SIG-M5 treated with dmso at 0.1 percent for 504 hours (cell line): ENCODE measurements at regions not wholly inside any gene's neighbourhood (a gene's known extent, or its start where the extent isn't known, plus 50 kb on each side); places are given as distances from the start of the nearest gene placed in this dataset.

ENCODE experiments used
- DNase-seq: peaks from one replicate; lab custom pipeline; 2025; ENCODE audit not compliant: unreplicated experiment; lab: John Stamatoyannopoulos, UW

GRCh38 chr14:75333606-75334548, 55.2 kb downstream of the FOS start:
- DNase-seq: peak; percentile 86

GRCh38 chr14:75334549-75335051, 56.0 kb downstream of the FOS start:
- no peak for DNase-seq

- DNase-seq: no peak
Observed at GRCh38 chr14:75335571-75335970, 56.9 kb downstream of the FOS start.

GRCh38 chr14:75338398-75338797, 59.8 kb downstream of the FOS start:
- no peak for DNase-seq

GRCh38 chr14:75339059-75339458, 60.4 kb downstream of the FOS start:
- peak; percentile 21 for DNase-seq

DNA sequence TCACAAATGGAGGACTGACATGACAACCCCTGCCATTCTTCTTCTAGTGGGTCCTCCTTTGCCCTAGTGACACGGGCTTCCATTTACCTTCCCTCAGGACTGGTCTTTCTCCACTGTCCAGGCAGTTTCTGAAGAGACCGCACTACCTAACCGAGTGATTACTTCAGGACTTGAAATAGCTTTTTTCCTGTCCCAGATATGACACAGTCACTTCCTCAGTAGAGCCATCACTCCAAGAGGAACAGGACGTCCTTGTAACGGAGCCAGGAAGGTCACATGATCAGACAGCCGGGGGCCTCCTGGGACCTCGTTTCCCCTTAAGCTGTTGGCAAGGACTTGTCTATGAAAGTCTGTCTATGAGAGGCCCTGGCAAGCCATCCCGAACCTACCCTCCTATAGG, 62.3 kb downstream of the FOS start:
- peak; percentile 79 for DNase-seq

DNA sequence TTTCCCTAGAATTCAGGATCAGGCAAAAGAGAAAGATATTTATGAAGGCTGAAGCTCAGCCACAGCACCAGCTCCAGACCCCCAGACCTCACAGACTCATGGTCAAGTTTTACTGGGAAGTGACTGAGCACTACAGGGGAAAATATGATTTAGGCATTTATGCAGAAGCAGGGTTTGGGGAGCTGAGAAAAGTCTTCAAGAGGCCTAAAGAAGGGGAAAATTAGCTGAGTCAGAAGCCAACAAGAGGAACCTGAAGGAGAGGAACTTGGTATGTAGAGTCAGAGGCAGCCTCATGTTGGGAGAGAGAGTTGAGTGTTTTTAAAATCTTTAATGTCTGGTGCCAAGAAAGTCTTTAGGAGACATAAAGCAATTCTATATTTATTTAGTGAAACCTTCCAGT, 63.0 kb downstream of the FOS start:
- DNase-seq: peak; percentile 84

DNA sequence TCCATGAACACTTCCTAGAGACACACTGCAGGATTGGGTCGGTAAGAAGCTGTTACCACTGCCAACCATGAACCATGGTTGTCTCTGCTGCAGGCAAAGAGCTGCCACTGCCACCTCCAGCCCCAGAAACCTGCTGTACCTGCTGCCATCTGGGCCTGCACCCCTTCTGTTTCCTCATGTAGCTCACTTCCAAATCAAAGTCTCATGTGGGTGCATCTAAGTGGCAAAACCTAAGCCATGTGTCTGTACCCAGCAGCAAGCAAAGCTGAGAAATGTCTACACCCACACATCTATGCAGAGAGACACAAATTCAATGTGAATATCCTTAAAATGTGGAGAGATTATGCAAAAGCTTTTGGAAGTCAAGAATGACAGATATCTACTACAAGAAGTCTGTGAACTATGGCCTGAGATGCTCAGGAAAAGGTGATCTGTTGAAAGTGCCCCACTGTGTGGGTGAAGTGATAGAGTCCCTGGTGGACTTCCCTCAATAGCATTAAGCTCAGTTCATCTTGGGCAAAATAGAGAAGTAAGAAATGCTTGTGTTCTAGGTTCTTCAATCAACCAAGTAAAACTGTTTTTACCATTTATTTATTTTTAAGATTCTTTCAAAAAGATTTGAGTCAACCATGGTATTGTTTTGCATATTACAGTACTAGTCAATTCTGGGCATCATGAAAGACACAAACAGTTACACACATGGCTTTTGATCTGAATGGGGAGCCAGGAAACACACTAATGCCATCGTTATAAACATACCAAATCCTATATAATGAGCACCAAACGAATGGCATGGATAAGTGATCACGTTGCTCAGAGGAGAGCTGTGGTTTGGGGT, 64.4 kb downstream of the FOS start:
- DNase-seq: no peak

DNA sequence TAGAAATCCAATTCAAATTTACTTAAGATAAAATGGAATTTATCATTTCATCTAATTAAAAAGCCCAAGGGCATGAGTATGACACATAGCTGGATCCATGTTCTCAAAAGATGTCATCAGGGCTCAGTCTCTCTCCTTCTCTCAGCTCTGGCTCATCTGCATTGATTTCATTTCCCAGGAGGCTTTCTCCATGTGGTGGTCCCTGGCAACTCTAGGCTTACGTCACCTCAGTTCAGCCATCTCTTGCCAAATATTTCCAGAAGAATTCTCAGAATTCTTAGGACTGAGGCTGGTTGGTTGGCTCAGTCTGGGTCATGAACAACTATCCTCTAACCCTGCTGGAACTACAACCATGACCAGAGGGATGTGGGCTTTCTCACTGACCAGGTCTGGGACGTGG, 65.3 kb downstream of the FOS start:
- DNase-seq: no peak

DNA sequence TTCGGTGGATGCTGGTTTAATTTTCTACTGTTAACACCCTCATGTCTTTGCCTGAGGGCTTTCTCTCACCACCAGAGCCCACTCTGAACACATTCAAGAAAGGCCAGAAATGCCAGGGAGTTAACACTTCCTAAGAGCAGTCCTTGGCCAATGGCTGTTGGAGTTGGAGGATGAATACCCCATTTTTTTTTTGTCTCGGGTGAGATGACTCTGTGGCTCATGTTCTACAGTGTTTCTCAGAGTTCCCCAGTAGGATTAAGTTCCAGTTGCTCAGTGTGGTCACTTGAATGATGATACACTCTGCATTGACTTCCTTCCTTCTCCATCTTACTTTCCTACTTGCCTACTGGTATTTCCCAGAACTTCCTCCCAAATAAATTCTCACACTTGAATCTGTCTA, 65.8 kb downstream of the FOS start:
- no peak for DNase-seq

- no peak for DNase-seq
Observed at GRCh38 chr14:75350505-75351060, 72.0 kb downstream of the FOS start.

DNA sequence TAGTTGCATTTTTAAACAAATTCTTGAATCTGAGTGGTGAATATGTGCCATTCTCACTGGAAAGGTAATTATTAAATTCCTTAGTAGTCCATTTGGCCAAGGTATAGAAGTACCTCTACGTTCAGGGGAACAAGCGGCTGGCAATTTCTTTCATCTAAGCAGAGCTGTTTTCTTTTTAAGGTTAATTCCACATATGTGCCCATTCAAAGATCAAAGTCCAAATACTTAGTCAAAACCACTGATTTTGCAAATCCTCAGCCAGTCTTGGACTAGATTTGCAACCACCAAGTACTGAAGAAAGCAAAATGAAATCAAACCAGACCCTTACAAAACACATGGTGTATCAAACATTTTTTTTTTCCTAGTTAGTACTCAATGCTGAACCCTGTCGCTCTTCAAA, 68.7 kb upstream of the JDP2 start:
- DNase-seq: no peak

DNA sequence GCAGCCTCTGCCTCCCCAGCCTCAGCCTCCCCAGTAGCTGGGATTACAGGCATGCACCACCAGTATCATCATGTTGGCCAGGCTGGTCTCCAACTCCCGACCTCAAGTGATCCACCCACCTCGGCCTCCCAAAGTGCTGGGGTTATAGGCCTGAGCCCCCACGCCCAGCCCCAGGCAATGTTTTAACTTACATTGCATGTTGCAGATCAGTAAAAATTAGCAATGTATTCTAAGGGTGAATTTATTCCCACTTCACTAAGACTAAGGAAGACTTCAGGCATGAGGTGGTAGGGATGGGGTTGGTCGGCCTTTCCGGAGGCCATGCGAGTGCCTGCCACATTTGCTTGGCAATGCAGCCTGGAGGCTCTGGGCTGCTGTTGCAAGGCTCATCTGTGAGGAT, 66.8 kb upstream of the JDP2 start:
- no peak for DNase-seq

DNA sequence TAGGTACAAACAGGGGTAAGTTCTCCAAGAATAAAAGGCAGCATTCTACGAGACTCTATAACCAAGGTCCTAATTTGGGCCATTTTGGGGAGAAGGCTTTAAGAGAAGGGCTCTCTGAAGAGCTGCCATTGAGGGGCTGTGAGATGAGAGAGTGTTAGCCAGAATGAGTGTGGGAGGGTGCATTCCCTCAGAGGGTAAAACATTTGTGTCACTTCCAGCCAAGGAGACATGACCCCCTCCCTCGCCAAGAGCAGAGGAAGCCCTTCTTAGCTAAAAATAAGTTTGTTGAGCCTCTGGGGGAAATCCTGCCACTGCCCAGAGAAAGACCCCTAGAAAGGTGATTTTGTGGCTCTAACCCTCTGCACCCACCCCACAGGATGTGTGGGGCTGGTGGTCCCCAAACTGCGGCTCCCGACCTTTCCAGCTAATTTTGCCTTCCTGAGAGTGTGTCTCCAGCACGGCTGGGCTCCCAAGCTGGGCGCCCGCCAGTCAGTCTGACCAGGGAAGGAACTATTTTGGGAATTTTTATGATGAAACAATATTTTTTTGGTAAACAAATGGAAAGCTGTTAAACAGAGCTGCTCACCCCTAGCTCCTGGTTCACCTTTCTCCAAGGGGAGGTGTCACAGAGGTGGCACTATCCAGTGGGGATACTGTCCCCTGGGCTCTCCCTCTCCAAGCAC, 65.9 kb upstream of the JDP2 start:
- no peak for DNase-seq

DNA sequence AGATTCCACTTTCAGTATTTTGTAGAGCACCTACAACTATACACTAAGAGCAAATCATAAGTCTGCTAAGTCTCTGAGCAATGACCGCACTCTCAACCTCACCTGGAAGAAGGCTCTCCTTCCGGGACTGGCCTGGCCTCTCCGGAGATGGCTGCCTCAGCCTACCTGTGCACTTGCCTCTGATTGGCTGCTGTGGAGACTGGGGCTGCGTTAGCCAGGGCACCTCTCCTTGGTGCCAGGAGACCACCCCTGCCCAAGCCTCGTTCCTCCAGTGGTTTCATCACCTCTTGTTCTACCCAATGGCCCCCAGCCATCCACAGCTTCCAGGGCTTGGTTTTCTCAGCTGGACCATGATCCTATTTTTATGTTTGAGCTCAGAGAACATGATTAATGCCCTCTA, 64.7 kb upstream of the JDP2 start:
- DNase-seq: no peak

DNA sequence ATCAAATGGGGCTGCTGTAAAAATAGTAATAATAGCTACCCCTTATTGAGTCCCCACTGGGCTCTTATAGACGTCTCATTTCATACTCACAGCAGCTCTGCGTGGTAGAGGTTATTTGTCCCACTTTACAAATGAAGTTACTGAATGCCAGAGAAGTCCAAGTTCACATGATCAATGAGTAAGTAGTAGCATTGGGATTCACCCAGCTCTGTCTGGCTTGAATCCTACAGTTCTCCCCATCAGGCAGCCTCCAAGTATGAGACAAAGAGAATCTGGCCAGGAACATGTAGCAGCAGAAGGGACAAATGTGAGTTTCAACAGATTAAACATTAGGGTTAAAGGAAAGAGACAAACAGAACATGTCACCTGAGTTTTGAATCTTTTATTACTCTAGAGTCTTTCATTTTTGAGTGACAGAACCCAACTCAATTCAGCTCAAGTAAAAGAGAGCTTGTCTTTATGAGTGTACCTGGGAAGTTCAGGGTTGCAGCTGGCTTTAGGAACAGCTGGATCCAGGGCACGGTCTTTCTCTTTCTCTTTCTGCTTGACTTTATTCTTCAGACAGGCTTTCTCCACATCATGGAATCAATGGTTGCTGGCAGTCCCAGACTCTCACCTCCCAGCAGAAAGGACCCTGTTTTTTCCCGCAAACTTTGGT, 64.1 kb upstream of the JDP2 start:
- DNase-seq: no peak

DNA sequence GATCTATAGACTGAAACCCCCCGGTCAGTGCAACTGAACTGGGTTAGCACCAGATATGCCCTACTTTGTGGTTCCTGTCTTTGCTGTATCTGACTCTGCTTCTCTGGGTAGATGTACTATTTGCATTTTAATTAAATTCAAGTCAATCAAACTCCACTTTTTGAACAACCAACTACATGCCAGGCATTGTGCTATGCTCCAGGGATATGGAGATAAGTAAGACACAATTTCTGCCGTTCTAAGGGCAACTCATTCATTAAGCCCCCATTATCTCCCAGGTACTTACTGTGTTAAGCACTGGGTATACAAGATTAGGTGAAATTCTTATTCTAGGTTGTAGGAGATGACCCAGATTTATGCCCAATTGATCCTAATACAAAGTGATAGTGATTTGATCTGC, 62.7 kb upstream of the JDP2 start:
- DNase-seq: no peak

DNA sequence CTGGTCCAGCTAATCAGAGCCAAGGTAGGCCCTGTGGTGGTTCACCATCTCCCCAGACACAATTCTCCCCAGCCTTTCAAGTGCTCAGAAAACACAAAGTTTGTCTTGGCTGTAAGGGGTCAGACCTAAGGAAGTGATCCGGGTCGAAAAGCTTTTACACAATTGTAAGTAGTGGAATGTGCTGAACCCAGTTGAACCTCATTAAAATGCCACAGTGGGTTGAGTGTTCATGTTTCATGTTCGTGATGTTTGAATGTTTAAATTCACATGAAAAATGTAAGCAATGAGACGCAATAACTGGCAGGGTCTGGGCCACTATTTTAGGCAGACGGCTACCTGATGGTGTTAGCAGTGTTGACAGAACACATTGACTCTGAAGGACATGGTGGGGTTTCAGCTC, 60.9 kb upstream of the JDP2 start:
- DNase-seq: no peak

- DNase-seq: no peak
Observed at GRCh38 chr14:75368333-75368732, 59.5 kb upstream of the JDP2 start.

DNA sequence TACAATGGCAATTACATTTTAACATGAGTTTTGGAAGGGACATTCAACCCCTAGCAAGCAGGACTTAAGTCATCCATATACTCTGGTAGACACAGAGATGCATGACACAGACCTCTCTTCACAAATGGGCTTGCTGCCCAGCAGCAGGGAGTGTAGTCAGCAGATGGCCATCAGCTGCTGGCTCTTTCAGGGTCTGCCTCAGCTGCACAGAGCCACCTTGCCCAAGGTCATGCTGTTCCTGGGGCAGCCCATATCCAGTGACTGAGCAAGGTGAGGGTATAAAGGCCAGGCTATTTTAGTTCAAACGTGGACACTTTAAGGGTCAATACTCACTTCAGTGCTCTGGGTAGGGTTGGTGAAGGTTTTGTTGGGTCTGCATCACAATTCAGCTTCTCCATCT, 58.3 kb upstream of the JDP2 start:
- DNase-seq: no peak
